HEK293 (cell line): ENCODE measurements at regions not wholly inside any gene's neighbourhood (a gene's known extent, or its start where the extent isn't known, plus 50 kb on each side); places are given as distances from the start of the nearest gene placed in this dataset.
"Not testable (repeated sequence)": the region's sequence is repeated elsewhere in the genome, so short reads cannot be mapped to it uniquely, and the experiment has no call there.

Experiments
- CTCF ChIA-PET: fragments of 350-600 bp; formaldehyde crosslinking; extraction: SDS; loops from one replicate; lab custom pipeline; 2021; ENCODE audit warnings: antibody characterized with exemption; lab: Yijun Ruan, JAX
- POLR2A ChIA-PET: fragments of 300-600 bp; formaldehyde crosslinking; extraction: SDS; loops from one replicate; lab custom pipeline; 2020; ENCODE audit warnings: antibody characterized with exemption, inconsistent platforms; lab: Yijun Ruan, JAX
- H3K27ac ChIP-seq: fragments of 200-500 bp; sonication (Bioruptor generic); 2 replicates; pipeline ENCODE4 v1.5.1; 2014; ENCODE audit warnings: low read depth, low read length, control low read depth, inconsistent platforms; ENCODE audit errors: extremely low read depth
- H3K36me3 ChIP-seq, 2 experiments: fragments of 200-500 bp in 1 of 2; sonication (Bioruptor generic) in 1 of 2; 1 replicate in 1 of 2; 2 replicates in 1 of 2; pipeline ENCODE4 v1.5.1; 2014 to 2017; ENCODE audit warnings: inconsistent platforms in 2 of 2, low read length in 2 of 2; ENCODE audit not compliant: control insufficient read depth in 2 of 2, insufficient read depth in 1 of 2
- H3K4me1 ChIP-seq: fragments of 200-500 bp; sonication (Bioruptor generic); 2 replicates; pipeline ENCODE4 v1.5.1; 2014; ENCODE audit warnings: mild to moderate bottlenecking, low read length, inconsistent platforms; ENCODE audit not compliant: control insufficient read depth, insufficient read depth
- H3K4me3 ChIP-seq: 2 replicates; pipeline ENCODE4 v1.5.1; 2011; ENCODE audit warnings: low read depth, mild to moderate bottlenecking, control low read depth, low read length, moderate library complexity
- H3K9me3 ChIP-seq: fragments of 200-500 bp; sonication (Bioruptor generic); 2 replicates; pipeline ENCODE4 v1.5.1; 2014; ENCODE audit warnings: low read depth, low read length, inconsistent platforms; ENCODE audit not compliant: control insufficient read depth, insufficient read depth
- BCL11B ChIP-seq: fragments of 450-650 bp; formaldehyde crosslinking; IDR thresholded peaks from 2 replicates; pipeline ENCODE4 v1.5.1; 2016; ENCODE audit warnings: low read depth, missing biosample characterization, missing genetic modification characterization
- CTCF ChIP-seq: fragments of 450-650 bp; formaldehyde crosslinking; IDR thresholded peaks from 2 replicates; pipeline ENCODE4 v1.5.1; 2016; ENCODE audit warnings: missing biosample characterization, missing genetic modification characterization
- HOXA7 ChIP-seq: sonication (generic); formaldehyde crosslinking; IDR thresholded peaks from 2 replicates; pipeline ENCODE4 v1.8.1; 2022; ENCODE audit warnings: missing genetic modification reagents, borderline replicate concordance
- SP7 ChIP-seq: fragments of 450-650 bp; formaldehyde crosslinking; IDR thresholded peaks from 2 replicates; pipeline ENCODE4 v1.5.1; 2016; ENCODE audit warnings: missing biosample characterization, missing genetic modification characterization
- ZNF18 ChIP-seq: fragments of 450-650 bp; formaldehyde crosslinking; IDR thresholded peaks from 2 replicates; pipeline ENCODE4 v1.5.1; 2016; ENCODE audit warnings: missing biosample characterization, missing genetic modification characterization
- ZNF211 ChIP-seq: fragments of 450-650 bp; formaldehyde crosslinking; IDR thresholded peaks from 2 replicates; pipeline ENCODE4 v1.5.1; 2016; ENCODE audit warnings: low read depth, missing biosample characterization, missing genetic modification characterization
- ZNF239 ChIP-seq: fragments of 450-650 bp; formaldehyde crosslinking; IDR thresholded peaks from 2 replicates; pipeline ENCODE4 v1.5.1; 2016; ENCODE audit warnings: missing biosample characterization, missing genetic modification characterization
- ZNF341 ChIP-seq: fragments of 450-650 bp; formaldehyde crosslinking; IDR thresholded peaks from 2 replicates; pipeline ENCODE4; 2016; ENCODE audit warnings: low read depth, missing biosample characterization, missing genetic modification characterization
- ZNF37A ChIP-seq: fragments of 450-650 bp; IDR thresholded peaks from 2 replicates; pipeline ENCODE4 v1.5.1; 2018; ENCODE audit warnings: missing biosample characterization, missing genetic modification characterization
- ZNF391 ChIP-seq: fragments of 450-650 bp; formaldehyde crosslinking; IDR thresholded peaks from 2 replicates; pipeline ENCODE4 v1.5.1; 2016; ENCODE audit warnings: low read depth, missing biosample characterization, missing genetic modification characterization, borderline replicate concordance
- ZNF555 ChIP-seq: fragments of 450-650 bp; formaldehyde crosslinking; conservative IDR thresholded peaks from 2 replicates; pipeline ENCODE4 v1.5.1; 2017; ENCODE audit warnings: missing biosample characterization, mild to moderate bottlenecking, missing genetic modification characterization, inconsistent platforms
- ZNF571 ChIP-seq: fragments of 450-650 bp; formaldehyde crosslinking; IDR thresholded peaks from 2 replicates; pipeline ENCODE4 v1.5.0; 2017; ENCODE audit warnings: missing biosample characterization, missing genetic modification characterization
- ZNF585B ChIP-seq: fragments of 450-650 bp; formaldehyde crosslinking; IDR thresholded peaks from 2 replicates; pipeline ENCODE4 v1.5.1; 2016; ENCODE audit warnings: missing biosample characterization, missing genetic modification characterization
- ZNF645 ChIP-seq: fragments of 450-650 bp; formaldehyde crosslinking; IDR thresholded peaks from 2 replicates; pipeline ENCODE4; 2016; ENCODE audit warnings: missing biosample characterization, missing genetic modification characterization
- ZNF664 ChIP-seq: fragments of 450-650 bp; formaldehyde crosslinking; IDR thresholded peaks from 2 replicates; pipeline ENCODE4 v1.5.1; 2016; ENCODE audit warnings: missing biosample characterization, missing genetic modification characterization
- ZNF843 ChIP-seq: fragments of 450-650 bp; formaldehyde crosslinking; IDR thresholded peaks from 2 replicates; pipeline ENCODE4 v1.5.1; 2016; ENCODE audit warnings: missing biosample characterization, missing genetic modification characterization
- ZSCAN23 ChIP-seq: fragments of 450-650 bp; formaldehyde crosslinking; IDR thresholded peaks from 2 replicates; pipeline ENCODE4 v1.5.1; 2016; ENCODE audit warnings: missing biosample characterization, missing genetic modification characterization
- ZSCAN4 ChIP-seq: fragments of 450-650 bp; formaldehyde crosslinking; IDR thresholded peaks from 2 replicates; pipeline ENCODE4 v1.5.1; 2017; ENCODE audit warnings: missing biosample characterization, missing genetic modification characterization
- TF ChIP-seq, protein P1 (sequence below): fragments of 450-650 bp; IDR thresholded peaks from 2 replicates; pipeline ENCODE4 v1.5.1; 2018; ENCODE audit warnings: missing biosample characterization, missing genetic modification characterization
- TF ChIP-seq, protein P2 (sequence below): fragments of 450-650 bp; formaldehyde crosslinking; optimal IDR thresholded peaks from 2 replicates; pipeline ENCODE3; 2016; ENCODE audit warnings: missing biosample characterization, mild to moderate bottlenecking, missing genetic modification characterization

- H3K4me1 ChIP-seq = no peaks in the 10 kb centered on the region
- no peak for TF ChIP-seq BCL11B (tag by site-specific recombination)
- TF ChIP-seq, all 188 proteins: peak for 0
- H3K36me3 ChIP-seq = no peaks in the 10 kb centered on the region
- ChIA-PET POLR2A (interaction anchor here (0.6 to 0.7 kb wide), 2 partner anchors 34 to 110 kb away, joined by 4 read pairs; no protein-coding TSS in a partner anchor), CTCF (interaction anchor here (0.6 kb wide), 1 partner anchor 452 kb away, joined by 3 read pairs; no protein-coding TSS in a partner anchor)
- no peaks in the 10 kb centered on the region for H3K9me3 ChIP-seq
- no peak overlapping the region for H3K27ac ChIP-seq
- H3K4me3 ChIP-seq = no peak overlapping the region
Measured at GRCh38 chr12:18886962-18887361, 149.0 kb downstream of the CAPZA3 start.

- TF ChIP-seq ZSCAN4 (tag by site-specific recombination) = no peak
- TF ChIP-seq ZNF37A (tag by site-specific recombination) = no peak
- TF ChIP-seq ZNF645 = no peak
- TF ChIP-seq ZNF211 (tag by site-specific recombination) = no peak
- TF ChIP-seq ZNF555 = no peak
- no peak for TF ChIP-seq CTCF (tag by site-specific recombination)
- TF ChIP-seq, protein P1, sequence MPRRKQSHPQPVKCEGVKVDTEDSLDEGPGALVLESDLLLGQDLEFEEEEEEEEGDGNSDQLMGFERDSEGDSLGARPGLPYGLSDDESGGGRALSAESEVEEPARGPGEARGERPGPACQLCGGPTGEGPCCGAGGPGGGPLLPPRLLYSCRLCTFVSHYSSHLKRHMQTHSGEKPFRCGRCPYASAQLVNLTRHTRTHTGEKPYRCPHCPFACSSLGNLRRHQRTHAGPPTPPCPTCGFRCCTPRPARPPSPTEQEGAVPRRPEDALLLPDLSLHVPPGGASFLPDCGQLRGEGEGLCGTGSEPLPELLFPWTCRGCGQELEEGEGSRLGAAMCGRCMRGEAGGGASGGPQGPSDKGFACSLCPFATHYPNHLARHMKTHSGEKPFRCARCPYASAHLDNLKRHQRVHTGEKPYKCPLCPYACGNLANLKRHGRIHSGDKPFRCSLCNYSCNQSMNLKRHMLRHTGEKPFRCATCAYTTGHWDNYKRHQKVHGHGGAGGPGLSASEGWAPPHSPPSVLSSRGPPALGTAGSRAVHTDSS (tag by site-specific recombination) = no peak
- no peak for TF ChIP-seq ZNF843
- TF ChIP-seq ZNF571 (tag by site-specific recombination) = no peak
- TF ChIP-seq, protein P2, sequence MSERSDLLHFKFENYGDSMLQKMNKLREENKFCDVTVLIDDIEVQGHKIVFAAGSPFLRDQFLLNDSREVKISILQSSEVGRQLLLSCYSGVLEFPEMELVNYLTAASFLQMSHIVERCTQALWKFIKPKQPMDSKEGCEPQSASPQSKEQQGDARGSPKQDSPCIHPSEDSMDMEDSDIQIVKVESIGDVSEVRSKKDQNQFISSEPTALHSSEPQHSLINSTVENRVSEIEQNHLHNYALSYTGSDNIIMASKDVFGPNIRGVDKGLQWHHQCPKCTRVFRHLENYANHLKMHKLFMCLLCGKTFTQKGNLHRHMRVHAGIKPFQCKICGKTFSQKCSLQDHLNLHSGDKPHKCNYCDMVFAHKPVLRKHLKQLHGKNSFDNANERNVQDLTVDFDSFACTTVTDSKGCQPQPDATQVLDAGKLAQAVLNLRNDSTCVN (tag by site-specific recombination) = no peak
- TF ChIP-seq ZSCAN23 (tag by site-specific recombination) = no peak
- no peak for TF ChIP-seq SP7 (tag by site-specific recombination)
- TF ChIP-seq, all 188 proteins: peak for 0
- POLR2A ChIA-PET = interaction anchor here (0.6 to 0.7 kb wide), 2 partner anchors 34 to 110 kb away, joined by 4 read pairs; no protein-coding TSS in a partner anchor
- H3K4me3 ChIP-seq = no peak overlapping the region
- no peaks in the 10 kb centered on the region for H3K4me1 ChIP-seq
- no peaks in the 10 kb centered on the region for H3K9me3 ChIP-seq
- CTCF ChIA-PET = interaction anchor here (0.6 kb wide), 1 partner anchor 451 kb away, joined by 3 read pairs; no protein-coding TSS in a partner anchor
- no peaks in the 10 kb centered on the region for H3K36me3 ChIP-seq
- H3K27ac ChIP-seq = no peak overlapping the region
Measured at GRCh38 chr12:18887368-18887767, 149.4 kb downstream of the CAPZA3 start.

DNA sequence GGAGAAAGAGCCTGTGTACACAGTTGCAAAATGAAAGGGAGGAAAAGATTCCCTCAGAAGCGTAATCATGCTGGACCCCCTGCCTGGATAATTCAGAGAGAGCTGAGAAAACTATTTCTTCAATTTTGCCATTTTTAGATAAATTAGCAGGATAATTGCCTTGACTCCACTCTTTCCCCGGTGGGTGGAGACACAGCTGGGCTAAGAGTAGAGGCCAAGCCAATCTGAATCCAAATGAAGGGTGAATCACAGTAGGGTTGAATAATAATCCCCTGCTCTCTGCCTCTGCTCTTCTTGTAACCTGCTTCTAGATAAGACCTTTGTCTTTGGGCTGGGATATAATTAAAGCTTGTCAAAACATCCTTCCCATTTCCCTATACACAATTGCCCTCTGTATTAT is 150.1 kb downstream of the CAPZA3 start:
- H3K9me3 ChIP-seq = no peaks in the 10 kb centered on the region
- ChIA-PET CTCF (no interaction called here), POLR2A (no interaction called here)
- no peak overlapping the region for H3K27ac ChIP-seq
- H3K4me3 ChIP-seq = no peak overlapping the region
- no peaks in the 10 kb centered on the region for H3K36me3 ChIP-seq
- no peak for TF ChIP-seq ZNF239
- TF ChIP-seq ZNF18 (tag by site-specific recombination) = no peak
- no peak for TF ChIP-seq HOXA7 (CRISPR knock-in tag)
- TF ChIP-seq ZNF664 (tag by site-specific recombination) = no peak
- TF ChIP-seq ZNF585B (tag by site-specific recombination) = no peak
- no peak for TF ChIP-seq ZNF341
- no peak for TF ChIP-seq ZNF391
- no peaks in the 10 kb centered on the region for H3K4me1 ChIP-seq

DNA sequence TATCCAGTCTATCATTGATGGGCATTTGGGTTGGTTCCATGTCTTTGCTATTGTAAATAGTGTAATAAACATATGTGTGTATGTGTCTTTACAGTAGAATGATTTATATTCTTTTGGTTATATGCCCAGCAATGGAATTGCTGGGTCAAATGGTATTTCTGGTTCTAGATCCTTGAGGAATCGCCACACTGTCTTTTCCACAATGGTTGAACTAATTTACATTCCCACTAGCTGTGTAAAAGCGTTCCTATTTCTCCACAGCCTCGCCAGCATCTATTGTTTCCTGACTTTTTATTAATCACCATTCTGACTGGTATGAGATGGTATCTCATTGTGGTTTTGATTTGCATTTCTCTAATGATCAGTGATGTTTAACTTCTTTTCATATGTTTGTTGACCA is 152.7 kb downstream of the CAPZA3 start:
- H3K4me1 ChIP-seq, POLR2A ChIA-PET, H3K9me3 ChIP-seq, H3K4me3 ChIP-seq, CTCF ChIA-PET, H3K36me3 ChIP-seq, H3K27ac ChIP-seq: not testable (repeated sequence)
